ENCODE measurements at regions not wholly inside any gene's neighbourhood (a gene's known extent, or its start where the extent isn't known, plus 50 kb on each side); places are given as distances from the start of the nearest gene placed in this dataset.
"Not testable (repeated sequence)": the region's sequence is repeated elsewhere in the genome, so short reads cannot be mapped to it uniquely, and the experiment has no call there.

DNA sequence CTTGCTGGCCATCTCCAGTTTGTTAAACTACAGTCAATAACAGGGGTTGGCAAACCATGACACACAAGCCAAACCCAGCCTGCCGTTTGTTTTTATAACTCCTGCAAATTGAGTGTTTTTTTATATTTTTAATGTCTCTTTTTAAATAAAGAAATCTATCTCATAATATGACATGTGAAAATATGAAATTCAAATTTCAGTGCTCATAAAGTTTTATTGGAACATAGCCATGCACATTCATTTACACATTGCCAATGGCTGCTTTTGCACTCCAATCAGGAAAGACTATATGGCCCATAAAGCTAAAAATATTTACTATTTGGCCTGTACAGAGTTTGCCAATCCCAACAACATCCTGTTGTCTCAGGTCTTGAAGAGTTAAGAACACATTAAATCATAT, 129.0 kb upstream of the SRSF6 start:
- TF ChIP-seq ZNF354B (CRISPR knock-in tag; IDR thresholded peaks at IDR 0.05) (no peak), SRSF1 (optimal IDR thresholded peaks at IDR 0.05; ENCODE audit: low read depth, low read length) (no peak), ZNF337 (CRISPR knock-in tag; IDR thresholded peaks at IDR 0.05; ENCODE audit: borderline replicate concordance, low read depth) (no peak), NFIC (IDR thresholded peaks at IDR 0.05; ENCODE audit: low read length) (no peak), ZNF891 (CRISPR knock-in tag; IDR thresholded peaks at IDR 0.05) (no peak), ZNF383 (CRISPR knock-in tag; IDR thresholded peaks at IDR 0.05; ENCODE audit: borderline replicate concordance) (no peak)
- TF ChIP-seq, protein P1, sequence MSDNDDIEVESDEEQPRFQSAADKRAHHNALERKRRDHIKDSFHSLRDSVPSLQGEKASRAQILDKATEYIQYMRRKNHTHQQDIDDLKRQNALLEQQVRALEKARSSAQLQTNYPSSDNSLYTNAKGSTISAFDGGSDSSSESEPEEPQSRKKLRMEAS (IDR thresholded peaks at IDR 0.05), result no peak
- intact Hi-C loops (cut with micrococcal nuclease; ENCODE audit: unreplicated experiment), result no loop called here
- Histone ChIP-seq H3K9ac (ENCODE audit: insufficient read depth, low read depth, low read length) (no peak overlapping the region), H3K4me2 (ENCODE audit: low read depth, low read length) (no peak overlapping the region), H3K27ac (ENCODE audit: extremely low read length, insufficient read depth, low read length) (no peak overlapping the region), H3K9me3 (ENCODE audit: low read length) (peaks cover 2% of the 10 kb centered on the region; the same call in 1 of the 2 replicates), H3K4me1 (ENCODE audit: insufficient read depth, low read length) (no peaks in the 10 kb centered on the region), H3K4me3 (replicated peaks in 1 of 3; ENCODE audit: insufficient read depth in 1 of 3, low read depth in 2 of 3, low read length in 3 of 3) (no peak overlapping the region), H3K27me3 (ENCODE audit: control insufficient read depth in 1 of 2, insufficient read depth in 2 of 2, low read length in 2 of 2) (peaks cover 0 to 3% of the 10 kb centered on the region in 2 experiments; a peak in 2 of 5 replicates), H3K36me3 (replicated peaks in 1 of 2; ENCODE audit: control insufficient read depth in 1 of 2, insufficient read depth in 2 of 2, low read length in 2 of 2) (no peaks in the 10 kb centered on the region), H4K20me1 (ENCODE audit: insufficient read depth, low read length) (no peaks in the 10 kb centered on the region), H2AFZ (ENCODE audit: low read length) (no peak overlapping the region), H3K79me2 (ENCODE audit: insufficient read depth, low read length) (no peaks in the 10 kb centered on the region)
- CTCF ChIA-PET (ENCODE audit: low intra/inter-chr PET ratio, low total read pairs), result no interaction called here
- DNase-seq (ENCODE audit: low spot score), result no peak
- ATAC-seq, result no peak
- POLR2A ChIA-PET, result no interaction called here
- in situ Hi-C loops (cut with HindIII; ENCODE audit: extremely low pct_ligation_motif_present, low pct_unique_long_range_greater_than_20kb), result no loop called here
- no peak for FAIRE-seq
- BruUV-seq (replicated peaks), result no TSS peak
- 0% methylated on average over 1 of the region's 1 CpG for WGBS (ENCODE audit: low lambda C conversion rate)

- WGBS (ENCODE audit: low lambda C conversion rate), result 32% methylated on average over 4 of the region's 4 CpGs
- H3K4me2 ChIP-seq (ENCODE audit: low read depth, low read length); H3K4me1 ChIP-seq (ENCODE audit: insufficient read depth, low read length); H2AFZ ChIP-seq (ENCODE audit: low read length); BruUV-seq (replicated peaks); H4K20me1 ChIP-seq (ENCODE audit: insufficient read depth, low read length); CTCF ChIA-PET (ENCODE audit: low intra/inter-chr PET ratio, low total read pairs); DNase-seq (ENCODE audit: low spot score); POLR2A ChIA-PET; in situ Hi-C loops (cut with HindIII; ENCODE audit: extremely low pct_ligation_motif_present, low pct_unique_long_range_greater_than_20kb); H3K27ac ChIP-seq (ENCODE audit: extremely low read length, insufficient read depth, low read length); ATAC-seq; H3K27me3 ChIP-seq (ENCODE audit: control insufficient read depth in 1 of 2, insufficient read depth in 2 of 2, low read length in 2 of 2); H3K4me3 ChIP-seq (replicated peaks in 1 of 3; ENCODE audit: insufficient read depth in 1 of 3, low read depth in 2 of 3, low read length in 3 of 3); H3K9me3 ChIP-seq (ENCODE audit: low read length); H3K36me3 ChIP-seq (replicated peaks in 1 of 2; ENCODE audit: control insufficient read depth in 1 of 2, insufficient read depth in 2 of 2, low read length in 2 of 2); H3K9ac ChIP-seq (ENCODE audit: insufficient read depth, low read depth, low read length); FAIRE-seq; intact Hi-C loops (cut with micrococcal nuclease; ENCODE audit: unreplicated experiment); H3K79me2 ChIP-seq (ENCODE audit: insufficient read depth, low read length): not testable (repeated sequence)
These were observed 130.5 kb upstream of the SRSF6 start for GRCh38 chr20:43327234-43327633.

Data from HepG2 (cell line).